GM10266 (cell line): ENCODE measurements at regions not wholly inside any gene's neighbourhood (a gene's known extent, or its start where the extent isn't known, plus 50 kb on each side); places are given as distances from the start of the nearest gene placed in this dataset.

Experiments
- DNase-seq: peaks from one replicate; pipeline ENCODE4 v3.0.0; 2012; ENCODE audit errors: extremely low spot score
- TF ChIP-seq, protein P1 (sequence below): IDR thresholded peaks from 2 replicates; pipeline ENCODE4 v1.5.1; 2012; ENCODE audit warnings: mild to moderate bottlenecking, low read depth; ENCODE audit not compliant: control insufficient read depth, insufficient read depth; ENCODE audit errors: missing control alignments

DNA sequence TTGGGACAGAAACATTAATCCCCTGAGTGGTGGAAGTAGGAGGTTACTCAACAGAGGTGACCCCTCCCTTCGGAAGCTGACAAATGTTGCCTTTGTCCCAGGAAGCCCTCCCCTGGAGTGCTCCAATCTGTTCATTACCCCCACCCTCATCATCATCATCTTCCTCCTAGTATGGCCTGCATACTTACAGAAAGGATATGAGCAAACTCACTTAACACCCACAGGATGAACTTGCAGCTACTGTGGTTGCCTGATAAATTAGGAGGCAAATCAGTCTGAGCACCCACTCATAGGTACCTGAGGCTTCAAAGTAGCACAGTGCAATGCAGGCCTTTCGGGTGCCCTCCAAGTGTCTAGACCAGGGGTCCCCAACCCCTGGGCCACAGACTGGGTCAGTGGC lies 236.7 kb upstream of the GATB start:
- DNase-seq = no peak
- TF ChIP-seq, protein P1, sequence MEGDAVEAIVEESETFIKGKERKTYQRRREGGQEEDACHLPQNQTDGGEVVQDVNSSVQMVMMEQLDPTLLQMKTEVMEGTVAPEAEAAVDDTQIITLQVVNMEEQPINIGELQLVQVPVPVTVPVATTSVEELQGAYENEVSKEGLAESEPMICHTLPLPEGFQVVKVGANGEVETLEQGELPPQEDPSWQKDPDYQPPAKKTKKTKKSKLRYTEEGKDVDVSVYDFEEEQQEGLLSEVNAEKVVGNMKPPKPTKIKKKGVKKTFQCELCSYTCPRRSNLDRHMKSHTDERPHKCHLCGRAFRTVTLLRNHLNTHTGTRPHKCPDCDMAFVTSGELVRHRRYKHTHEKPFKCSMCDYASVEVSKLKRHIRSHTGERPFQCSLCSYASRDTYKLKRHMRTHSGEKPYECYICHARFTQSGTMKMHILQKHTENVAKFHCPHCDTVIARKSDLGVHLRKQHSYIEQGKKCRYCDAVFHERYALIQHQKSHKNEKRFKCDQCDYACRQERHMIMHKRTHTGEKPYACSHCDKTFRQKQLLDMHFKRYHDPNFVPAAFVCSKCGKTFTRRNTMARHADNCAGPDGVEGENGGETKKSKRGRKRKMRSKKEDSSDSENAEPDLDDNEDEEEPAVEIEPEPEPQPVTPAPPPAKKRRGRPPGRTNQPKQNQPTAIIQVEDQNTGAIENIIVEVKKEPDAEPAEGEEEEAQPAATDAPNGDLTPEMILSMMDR = no peak

DNA sequence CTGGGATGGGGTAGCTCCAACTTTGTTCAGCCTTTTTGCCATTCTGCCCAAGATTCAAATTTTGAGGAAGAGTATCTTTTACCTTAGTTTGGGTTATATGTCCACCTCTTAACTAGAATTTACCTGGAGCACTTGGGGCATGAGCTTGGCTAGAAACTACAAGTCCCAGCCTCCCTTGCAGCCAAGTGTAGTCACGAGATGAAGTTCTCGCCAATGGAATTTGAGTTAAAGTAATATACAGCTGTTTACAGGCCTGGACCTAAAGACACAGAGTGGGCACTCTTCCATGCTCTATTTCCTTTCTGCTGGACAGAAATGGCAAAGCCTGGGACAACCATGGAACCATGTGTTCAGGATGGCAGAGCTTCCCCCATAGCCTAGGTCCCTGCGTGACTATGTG lies 233.6 kb upstream of the GATB start:
- no peak for DNase-seq
- TF ChIP-seq, protein P1 = no peak

DNA sequence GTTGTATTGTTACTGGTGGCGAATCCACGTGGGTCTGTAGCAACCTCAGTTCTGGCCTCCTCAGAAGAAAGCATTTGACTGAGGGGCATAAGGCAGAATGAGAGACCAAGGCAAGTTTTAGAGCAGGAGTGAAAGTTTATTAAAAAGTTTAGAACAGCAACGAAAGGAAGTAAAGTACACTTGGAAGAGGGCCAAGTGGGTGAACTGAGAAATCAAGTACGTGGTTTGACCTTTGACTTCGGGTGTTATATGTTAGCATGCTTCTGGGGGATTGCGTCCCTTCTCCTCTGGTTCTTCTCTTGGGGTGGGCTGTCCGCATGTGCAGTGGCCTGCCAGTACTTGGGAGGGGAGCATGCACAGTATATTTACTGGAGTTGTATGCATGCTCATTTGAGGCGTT lies 232.7 kb upstream of the GATB start:
- TF ChIP-seq, protein P1 = no peak
- no peak for DNase-seq

DNA sequence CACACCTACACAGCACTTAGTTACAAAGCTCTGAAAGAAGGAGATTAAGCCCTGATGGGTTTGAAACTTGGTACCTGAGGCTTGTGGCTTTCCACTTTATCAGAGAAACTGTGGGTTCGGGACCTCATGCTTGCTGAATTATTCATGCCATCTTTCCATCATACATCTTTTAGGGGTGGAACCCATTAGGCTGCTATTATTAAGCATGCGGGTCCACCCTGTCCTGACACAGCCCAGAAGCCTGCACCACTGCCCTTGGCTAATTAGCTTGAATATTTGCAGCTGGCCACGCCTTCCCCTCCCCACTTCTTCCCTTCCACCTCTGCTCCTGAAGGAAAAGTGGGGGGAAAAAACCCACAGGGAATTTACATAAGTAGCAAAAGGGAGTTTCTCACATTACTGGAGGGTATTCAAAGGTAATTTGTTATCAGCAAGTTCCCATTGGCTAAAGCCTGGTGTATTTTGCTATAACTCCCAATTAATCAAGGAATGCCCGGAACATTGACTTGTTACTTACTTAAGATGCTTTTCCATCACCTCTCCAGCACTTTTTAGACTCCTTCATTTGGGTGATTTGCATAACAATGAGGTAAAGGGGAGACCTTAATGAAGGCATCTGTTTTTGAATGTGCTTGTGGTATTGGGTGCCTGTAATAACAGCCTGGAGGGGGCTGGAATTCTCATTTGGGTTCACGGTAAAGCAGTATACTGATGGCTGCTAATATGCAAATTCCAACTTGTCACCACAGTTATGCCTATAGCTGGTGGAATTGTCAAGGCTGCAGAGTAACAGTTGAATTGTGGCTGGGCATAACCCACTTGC lies 231.7 kb upstream of the GATB start:
- TF ChIP-seq, protein P1 = no peak
- no peak for DNase-seq

DNA sequence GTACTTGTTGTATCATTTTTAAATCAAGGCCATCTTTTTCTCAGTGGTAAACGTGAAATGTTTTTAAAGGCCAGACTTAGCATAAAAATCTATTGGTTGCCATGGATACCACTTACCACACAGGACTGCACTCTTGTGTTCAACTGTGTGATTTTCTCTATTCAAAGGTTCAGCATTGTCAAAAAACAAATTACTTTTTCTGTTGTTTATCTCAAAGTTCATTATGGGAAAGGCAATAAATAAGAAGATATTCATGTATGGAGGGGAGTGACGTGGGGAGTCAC lies 231.0 kb upstream of the GATB start:
- TF ChIP-seq, protein P1 = no peak
- DNase-seq = no peak

DNA sequence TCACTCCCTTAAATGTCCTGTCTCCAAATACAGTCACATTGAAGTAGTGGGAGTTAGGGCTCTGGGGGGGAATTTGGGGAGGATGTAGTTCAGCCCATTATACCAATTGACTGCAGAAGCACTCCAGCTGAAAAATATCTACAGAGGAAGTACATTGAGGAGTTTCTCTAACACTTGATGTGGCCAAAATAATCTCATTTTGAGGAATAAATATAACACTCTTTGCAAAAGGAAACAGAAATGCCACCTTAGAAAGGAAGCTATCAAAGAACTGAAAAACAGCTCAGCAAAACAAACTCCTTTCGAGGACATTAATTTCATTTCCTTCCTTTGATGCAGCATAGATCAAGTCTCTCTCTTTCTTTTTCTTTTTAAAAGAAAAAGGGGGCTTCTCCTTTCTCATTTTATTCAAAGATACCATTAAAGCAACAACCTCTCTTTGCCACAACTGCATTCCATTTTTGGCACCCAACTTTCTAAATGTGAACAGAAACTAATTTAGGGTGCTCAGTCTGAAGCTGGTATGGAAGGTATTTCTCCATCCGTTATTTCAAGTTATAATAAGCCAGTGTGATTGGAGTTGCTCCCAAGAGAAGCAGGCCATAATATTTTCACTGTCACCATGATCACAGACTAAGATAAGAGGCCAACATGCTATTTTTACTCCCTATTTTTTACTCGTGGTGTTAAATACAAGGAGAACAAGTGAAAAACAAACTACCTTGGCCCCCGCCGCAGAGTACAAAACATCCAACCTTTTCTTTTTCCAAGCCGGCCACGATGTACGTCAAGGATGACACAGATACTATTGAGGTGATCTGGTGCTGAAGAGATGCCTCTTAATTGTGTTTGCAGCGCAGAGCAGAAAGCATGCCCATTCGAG lies 230.4 kb upstream of the GATB start:
- no peak for DNase-seq

More for the DNA sequence above, 230.4 kb upstream of the GATB start:
- TF ChIP-seq, protein P1 = no peak
